GM08714 (cell line): ENCODE measurements at regions not wholly inside any gene's neighbourhood (a gene's known extent, or its start where the extent isn't known, plus 50 kb on each side); places are given as distances from the start of the nearest gene placed in this dataset.

Source experiments
- H3K4me3 ChIP-seq: fragments of 200-500 bp; sonication (Bioruptor generic); 2 replicates; pipeline ENCODE4 v1.5.1; 2014; ENCODE audit warnings: mild to moderate bottlenecking, low read length, inconsistent platforms
- ZNF274 ChIP-seq: IDR thresholded peaks from 2 replicates; pipeline ENCODE4 v1.6.1; 2012; ENCODE audit warnings: mild to moderate bottlenecking, low read depth, low read length

DNA sequence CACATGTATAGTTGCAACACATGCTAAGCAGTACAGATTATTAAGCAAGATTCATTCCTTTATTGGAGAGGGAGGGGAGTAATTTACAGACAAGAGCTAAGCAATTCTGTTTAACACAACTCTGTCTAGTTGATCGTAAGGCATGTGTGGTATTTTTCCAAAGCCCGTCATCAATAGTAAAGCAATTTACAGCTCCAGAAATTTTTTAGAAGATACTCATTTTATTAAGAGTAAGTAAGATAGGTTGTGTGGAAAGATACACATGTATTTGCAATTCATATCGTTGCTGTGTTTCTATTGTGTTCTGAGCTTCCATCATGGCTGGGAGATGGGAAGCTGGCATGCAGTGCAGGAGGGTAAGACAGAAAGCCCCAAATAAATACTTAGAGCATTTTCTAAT, 289.2 kb upstream of the TMEM161B start:
- H3K4me3 ChIP-seq = no peak overlapping the region
- TF ChIP-seq ZNF274 = no peak

DNA sequence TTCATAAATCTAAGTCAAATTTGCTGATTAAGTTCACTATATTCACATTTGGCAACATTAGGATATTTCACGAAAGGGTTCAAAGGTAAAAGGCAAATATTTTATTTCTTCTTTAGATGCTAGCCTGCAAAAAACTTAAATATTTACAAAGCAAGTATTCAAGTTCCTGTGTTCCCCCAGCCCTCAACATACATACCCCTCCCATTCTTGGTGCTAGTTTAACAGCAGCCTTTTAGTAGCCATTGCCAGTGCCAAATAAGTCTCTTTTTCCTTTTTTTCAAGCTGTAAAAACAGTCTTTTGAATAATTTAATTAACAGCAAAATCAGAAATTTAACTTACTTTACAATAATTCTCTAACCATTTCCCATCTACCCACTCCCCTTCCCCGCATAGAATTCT, 288.5 kb upstream of the TMEM161B start:
- H3K4me3 ChIP-seq = no peak overlapping the region
- TF ChIP-seq ZNF274 = no peak

DNA sequence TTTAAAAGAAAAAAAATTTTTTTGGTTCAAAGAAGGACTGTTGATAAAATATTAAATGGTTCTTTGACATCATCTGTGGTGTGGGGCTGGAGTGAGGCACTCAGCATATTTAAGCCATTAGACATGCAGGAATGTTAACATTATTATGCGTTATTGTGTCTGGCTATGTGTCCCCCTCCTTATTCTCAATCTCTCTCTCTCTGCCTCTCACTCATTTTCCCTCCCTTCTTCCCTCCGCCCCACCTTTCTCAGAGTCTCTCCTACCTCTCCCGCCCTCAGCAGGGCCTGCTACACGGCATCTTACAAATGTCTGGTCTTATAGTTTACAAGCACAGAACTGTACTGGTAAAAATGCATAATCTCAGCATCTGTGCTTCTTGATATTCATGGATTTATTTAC, 287.8 kb upstream of the TMEM161B start:
- H3K4me3 ChIP-seq = no peak overlapping the region

DNA sequence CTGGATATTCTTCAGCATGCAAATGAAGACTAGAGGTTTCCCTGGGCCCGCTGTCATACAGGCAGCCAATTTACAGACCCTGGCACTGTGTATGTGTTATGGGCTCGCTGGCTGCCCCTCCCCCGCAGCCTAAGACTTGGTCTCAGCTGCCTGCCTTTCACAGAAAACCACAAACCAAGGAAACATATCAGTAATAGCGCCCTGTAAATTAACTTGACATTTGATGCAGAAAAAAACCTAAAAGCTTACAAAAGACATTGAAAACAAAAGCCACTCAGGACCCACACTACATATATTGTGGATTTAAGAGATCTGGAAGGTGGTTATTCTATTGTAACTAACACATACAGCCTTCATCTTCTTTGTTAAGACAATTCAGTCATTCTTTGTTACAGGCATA, 287.0 kb upstream of the TMEM161B start:
- no peak for TF ChIP-seq ZNF274

More for the DNA sequence above, 287.8 kb upstream of the TMEM161B start:
- TF ChIP-seq ZNF274 = no peak

DNA sequence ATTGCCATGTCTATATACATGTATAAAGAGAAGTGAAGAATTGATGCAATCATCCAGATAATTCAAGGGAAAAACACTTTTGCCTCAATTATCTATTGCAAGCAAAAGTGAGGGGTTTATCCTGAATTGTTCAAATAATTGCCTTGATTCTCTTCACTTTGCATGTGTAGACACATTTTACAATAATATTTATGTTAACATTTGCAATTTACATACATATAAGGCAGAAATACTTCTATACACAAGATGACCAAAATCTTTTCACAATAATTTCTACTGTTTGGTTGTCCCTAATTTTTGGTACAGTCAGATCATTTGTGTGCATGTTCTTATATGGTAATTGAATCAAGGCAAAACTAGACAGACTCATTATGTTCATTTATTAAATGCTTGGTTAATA, 285.3 kb upstream of the TMEM161B start:
- no peak for TF ChIP-seq ZNF274
- H3K4me3 ChIP-seq = no peak overlapping the region

More for the DNA sequence above, 287.0 kb upstream of the TMEM161B start:
- H3K4me3 ChIP-seq = no peak overlapping the region

DNA sequence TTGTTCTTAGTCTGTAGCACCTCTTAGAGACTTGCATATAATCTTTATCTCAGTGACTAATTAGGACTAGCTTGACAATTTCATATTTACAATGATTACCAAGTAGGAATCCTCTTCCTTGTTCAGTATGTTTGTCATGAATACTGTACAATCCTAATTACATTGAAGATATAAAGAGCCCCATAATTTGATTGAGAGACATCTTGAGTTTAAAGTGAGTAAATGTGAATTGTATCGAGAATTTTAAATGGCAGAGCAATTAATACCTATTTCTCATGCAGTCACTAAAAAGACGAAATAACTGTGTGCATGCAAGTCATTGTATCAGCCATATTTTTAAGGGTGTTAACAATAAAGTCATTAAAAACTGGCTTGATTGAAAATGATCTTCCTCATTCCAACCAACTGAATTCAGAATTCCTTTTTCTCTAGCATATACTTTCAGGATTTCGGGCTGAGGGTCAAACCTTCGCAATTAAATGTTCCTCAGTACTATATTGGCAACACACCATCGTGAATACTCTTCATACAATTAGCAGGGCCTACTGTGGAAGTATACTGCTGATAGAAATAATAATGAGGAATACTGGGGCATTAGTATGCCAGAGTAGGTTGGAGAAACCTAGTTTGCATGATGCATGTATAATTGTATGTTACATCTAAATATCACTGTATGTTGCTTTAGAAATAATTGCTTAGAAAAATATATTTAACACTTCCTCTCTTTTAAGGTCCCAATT, 284.7 kb upstream of the TMEM161B start:
- no peak overlapping the region for H3K4me3 ChIP-seq
- TF ChIP-seq ZNF274 = no peak

DNA sequence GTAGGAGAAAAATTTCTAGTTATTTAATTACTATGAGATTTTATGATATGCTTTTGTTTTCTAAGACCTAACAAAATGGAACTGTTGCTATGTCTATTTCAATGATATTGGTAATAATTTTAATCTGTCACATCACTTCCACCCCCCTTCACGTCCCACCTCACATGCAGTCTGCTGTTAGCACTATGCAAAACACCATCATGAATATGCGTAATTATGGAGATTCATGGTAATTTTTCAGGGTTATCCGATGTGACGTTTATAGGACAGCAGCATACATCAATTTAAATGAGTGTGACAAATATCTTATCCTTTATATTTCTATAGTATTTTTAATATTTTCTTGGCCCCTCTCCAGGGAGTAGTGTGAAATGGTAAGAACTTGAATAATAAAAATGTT, 283.8 kb upstream of the TMEM161B start:
- no peak for TF ChIP-seq ZNF274
- no peak overlapping the region for H3K4me3 ChIP-seq

DNA sequence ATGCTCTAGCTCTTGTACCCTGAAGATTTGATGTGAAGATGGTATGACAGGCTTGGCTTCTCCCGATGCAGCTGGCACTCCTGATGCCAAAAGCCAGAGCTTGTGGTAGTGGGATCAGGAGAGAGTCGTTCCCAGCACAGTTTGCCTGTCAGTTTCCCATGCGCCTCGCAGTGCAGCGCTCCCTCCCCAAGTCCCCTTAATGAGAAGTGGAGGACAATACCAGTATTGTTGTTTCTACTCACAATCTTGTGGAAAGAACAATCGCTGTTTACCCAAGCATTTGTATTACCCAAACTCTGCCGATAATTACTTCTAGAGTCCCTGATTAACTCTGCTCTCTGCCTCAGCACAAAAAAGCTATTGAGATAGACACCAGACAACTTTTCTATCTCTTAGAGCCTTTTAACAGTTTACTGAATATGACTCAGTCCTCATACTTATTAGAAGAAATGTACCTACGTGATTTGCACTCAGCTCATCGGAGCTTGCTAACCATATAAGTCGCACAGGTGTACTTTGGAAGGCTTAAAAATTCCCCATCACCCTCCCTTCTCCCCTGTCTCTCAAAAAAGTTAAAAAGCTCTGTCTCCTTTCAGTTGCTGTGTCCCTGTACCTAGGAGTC, 283.2 kb upstream of the TMEM161B start:
- no peak for TF ChIP-seq ZNF274
- no peak overlapping the region for H3K4me3 ChIP-seq

DNA sequence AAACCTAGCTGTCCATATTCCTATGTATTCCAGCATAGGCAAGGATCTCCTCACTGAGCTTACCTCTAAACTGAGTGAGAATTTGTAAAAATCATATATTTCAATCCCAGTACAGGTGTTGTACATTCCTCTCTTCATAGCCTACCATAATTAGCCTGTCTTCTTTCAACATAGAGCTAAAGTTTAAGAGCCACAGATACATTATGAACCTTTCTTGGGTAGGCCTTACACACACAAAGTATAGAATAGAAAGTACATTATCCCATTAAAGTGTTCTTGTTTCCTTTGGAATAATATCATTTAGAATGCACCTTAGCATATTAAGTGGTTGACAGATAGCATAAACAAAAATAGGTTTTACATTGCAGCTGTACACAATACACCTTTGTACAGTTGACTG, 282.1 kb upstream of the TMEM161B start:
- no peak overlapping the region for H3K4me3 ChIP-seq
- no peak for TF ChIP-seq ZNF274

DNA sequence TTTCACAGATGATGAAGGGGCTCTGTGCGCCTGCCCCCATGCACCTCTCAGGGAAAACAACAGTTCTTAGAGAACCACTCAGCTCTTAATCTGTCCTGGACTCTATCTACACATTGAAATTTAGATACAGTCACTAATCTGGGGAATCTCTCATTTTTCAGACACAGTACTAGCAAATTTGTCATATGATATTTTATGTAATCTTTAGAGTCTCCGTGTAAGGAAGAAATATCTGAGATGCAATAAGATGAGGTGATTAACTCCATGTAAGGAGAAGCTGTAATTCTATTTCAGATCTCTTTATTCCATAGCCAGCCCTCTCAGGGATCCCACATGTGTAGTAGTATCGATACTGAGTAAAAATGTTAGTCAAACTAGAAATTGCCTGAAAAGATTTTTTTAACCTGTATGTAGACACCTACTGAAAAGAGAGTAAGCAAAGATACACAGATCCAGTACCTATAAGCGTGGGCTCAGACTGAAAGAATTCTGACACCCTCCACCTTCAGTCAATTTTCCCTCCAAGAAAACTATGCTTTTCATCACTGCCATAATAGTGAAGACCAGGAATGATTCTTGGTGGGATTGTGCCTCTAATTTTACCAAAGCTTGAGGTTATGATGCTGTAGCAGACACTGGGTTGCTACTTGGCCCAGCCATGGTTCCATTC, 279.6 kb upstream of the TMEM161B start:
- TF ChIP-seq ZNF274 = no peak
- H3K4me3 ChIP-seq = no peak overlapping the region

DNA sequence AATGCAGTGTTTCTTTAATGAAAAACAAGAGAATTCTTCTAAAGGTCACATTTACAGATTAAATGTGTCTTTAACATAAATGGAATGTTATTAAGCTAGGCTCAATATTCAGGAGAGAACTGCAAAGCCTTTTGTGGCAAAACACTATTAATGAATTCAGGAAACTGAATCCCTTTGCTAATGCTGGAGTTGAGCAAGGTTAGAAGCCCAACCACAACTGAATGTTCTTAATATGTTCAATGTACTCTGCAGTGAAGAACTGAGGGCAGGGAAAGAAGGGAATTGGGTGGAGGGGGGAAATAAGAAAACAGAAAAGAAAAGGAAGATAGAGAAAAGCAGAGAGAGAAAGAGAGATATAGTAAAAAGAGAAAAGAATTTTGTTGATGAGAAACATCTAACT, 276.7 kb upstream of the TMEM161B start:
- H3K4me3 ChIP-seq = no peak overlapping the region
- no peak for TF ChIP-seq ZNF274

DNA sequence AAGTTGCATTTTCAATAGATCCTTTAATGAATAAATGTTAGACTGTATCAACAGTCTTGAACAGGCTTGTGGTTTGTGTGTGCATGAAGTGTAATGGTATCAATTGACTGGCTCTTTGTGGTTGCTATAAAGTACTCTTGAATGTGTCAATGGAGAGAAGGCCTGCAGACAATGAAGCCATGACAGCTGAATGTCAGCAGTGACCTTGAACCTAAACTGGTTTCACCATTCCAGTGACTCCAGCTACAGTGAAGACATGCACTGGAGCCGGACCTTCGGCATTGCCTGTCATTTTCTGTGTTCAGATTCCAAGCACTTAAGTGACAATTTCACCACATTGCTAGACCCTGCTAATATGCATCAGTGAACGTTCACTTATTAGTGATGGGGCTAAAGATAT, 276.0 kb upstream of the TMEM161B start:
- TF ChIP-seq ZNF274 = no peak
- H3K4me3 ChIP-seq = no peak overlapping the region

DNA sequence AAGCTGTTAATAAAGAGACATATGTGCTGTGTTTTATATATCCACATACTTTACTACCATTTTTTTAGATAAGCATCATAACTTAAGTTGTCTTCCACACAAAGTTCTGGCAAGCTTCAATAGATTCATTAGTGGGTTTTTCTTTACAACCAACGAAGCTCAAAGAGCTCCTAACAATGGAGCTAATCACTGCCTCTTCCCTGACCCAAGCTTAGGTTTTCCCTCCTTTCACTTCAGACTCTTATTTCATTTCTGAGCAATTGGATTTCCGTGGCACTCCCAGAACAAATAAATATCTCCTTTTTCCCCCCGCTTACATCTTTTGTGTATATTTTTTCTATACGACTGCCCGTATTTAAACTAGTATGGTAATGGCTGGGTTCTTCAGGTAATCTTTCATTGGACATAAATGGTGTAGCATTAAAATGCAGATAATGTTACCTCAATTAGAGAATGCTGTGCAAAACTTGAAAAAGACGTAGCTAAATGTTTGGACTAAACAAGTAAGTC, 275.5 kb upstream of the TMEM161B start:
- no peak overlapping the region for H3K4me3 ChIP-seq
- TF ChIP-seq ZNF274 = no peak

DNA sequence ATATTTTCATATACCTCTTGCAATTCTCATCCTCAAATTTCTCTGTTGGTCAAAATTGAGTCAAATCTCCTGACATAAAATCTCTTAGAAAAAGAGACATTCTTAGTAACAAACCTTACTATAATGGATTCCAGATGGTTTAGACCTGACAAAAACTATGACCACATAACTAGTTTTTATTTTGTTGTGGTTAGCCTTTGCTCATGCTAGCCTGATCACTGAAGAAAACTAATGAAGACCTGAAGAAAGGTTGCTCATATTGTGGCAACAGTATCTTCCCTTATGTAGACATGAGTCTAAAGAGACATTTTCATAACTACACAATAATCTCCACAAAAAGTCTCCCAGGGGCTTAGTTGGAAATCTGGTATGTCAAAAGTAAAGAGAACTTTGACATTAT, 274.1 kb upstream of the TMEM161B start:
- no peak overlapping the region for H3K4me3 ChIP-seq
- no peak for TF ChIP-seq ZNF274
